CD14-positive monocyte (primary cell): ENCODE measurements at regions not wholly inside any gene's neighbourhood (a gene's known extent, or its start where the extent isn't known, plus 50 kb on each side); places are given as distances from the start of the nearest gene placed in this dataset.

Source experiments
- DNase-seq, 3 donors: peaks; one replicate each; pipeline ENCODE4 v3.0.0-alpha.2; 2011 to 2022
- H2AFZ ChIP-seq: 2 replicates; pipeline ENCODE4 v1.6.0; 2012; ENCODE audit warnings: mild to moderate bottlenecking, low read depth, low read length, inconsistent platforms; ENCODE audit not compliant: insufficient read depth, poor library complexity, severe bottlenecking
- H3K27ac ChIP-seq, 2 donors: 1 replicate in 1 of 2; 2 replicates in 1 of 2; pipeline ENCODE4 v1.5.1; 2012 to 2013; ENCODE audit warnings: low read length in 2 of 2, control low read depth in 1 of 2, inconsistent platforms in 1 of 2, low read depth in 1 of 2, mild to moderate bottlenecking in 1 of 2
- H3K27me3 ChIP-seq, 2 donors: one replicate each; pipeline versions ENCODE4 v1.6.0 to v1.6.1; 2011 to 2013; ENCODE audit warnings: low read length in 2 of 2; ENCODE audit not compliant: control insufficient read depth in 2 of 2, insufficient read depth in 2 of 2
- H3K36me3 ChIP-seq, 2 donors: replicated peaks in 1 of 2; 1 replicate in 1 of 2; 2 replicates in 1 of 2; pipeline versions ENCODE4 v1.5.1 to v1.6.1; 2012 to 2013; ENCODE audit warnings: low read length in 2 of 2, control low read depth in 1 of 2, inconsistent platforms in 1 of 2, mild to moderate bottlenecking in 1 of 2; ENCODE audit not compliant: insufficient read depth in 2 of 2, control insufficient read depth in 1 of 2
- H3K4me1 ChIP-seq, 2 donors: 1 replicate in 1 of 2; 2 replicates in 1 of 2; pipeline versions ENCODE4 v1.5.1 to v1.6.1; 2012 to 2013; ENCODE audit warnings: low read length in 2 of 2, control low read depth in 1 of 2, inconsistent platforms in 1 of 2, mild to moderate bottlenecking in 1 of 2, moderate library complexity in 1 of 2; ENCODE audit not compliant: insufficient read depth in 2 of 2, control insufficient read depth in 1 of 2
- H3K4me2 ChIP-seq: replicated peaks from 2 replicates; pipeline ENCODE3; 2012; ENCODE audit warnings: low read length, moderate library complexity, mild to moderate bottlenecking; ENCODE audit not compliant: poor library complexity, severe bottlenecking; ENCODE audit errors: extremely low read depth
- H3K4me3 ChIP-seq, 3 experiments: fragments of 200-600 bp in 1 of 3; sonication (generic) in 1 of 3; replicated peaks in 1 of 3; 1 replicate in 2 of 3; 2 replicates in 1 of 3; pipeline ENCODE4 v1.5.1; 2011 to 2013; ENCODE audit warnings: low read length in 3 of 3, mild to moderate bottlenecking in 3 of 3, control low read depth in 2 of 3, low read depth in 2 of 3, inconsistent platforms in 1 of 3, moderate library complexity in 1 of 3
- H3K79me2 ChIP-seq: 2 replicates; pipeline ENCODE4 v1.6.0; 2012; ENCODE audit warnings: mild to moderate bottlenecking, control low read depth, inconsistent platforms, low read length, moderate library complexity; ENCODE audit not compliant: insufficient read depth
- H3K9ac ChIP-seq: 2 replicates; pipeline ENCODE4 v1.6.0; 2017; ENCODE audit warnings: low read length, mild to moderate bottlenecking; ENCODE audit not compliant: insufficient read depth, poor library complexity, severe bottlenecking
- H3K9me3 ChIP-seq, 2 donors: replicated peaks in 1 of 2; 1 replicate in 1 of 2; 2 replicates in 1 of 2; pipeline versions ENCODE4 v1.5.1 to v1.6.1; 2012 to 2013; ENCODE audit warnings: low read length in 2 of 2, control low read depth in 1 of 2; ENCODE audit not compliant: control insufficient read depth in 1 of 2, insufficient read depth in 1 of 2
- H4K20me1 ChIP-seq: 2 replicates; pipeline ENCODE4 v1.6.0; 2012; ENCODE audit warnings: mild to moderate bottlenecking, low read length, control low read depth, moderate library complexity; ENCODE audit not compliant: insufficient read depth
- H3K27ac Mint-ChIP-seq, 7 donors: one replicate each; pipeline ENCODE4 v1.8.0; 2020; ENCODE audit warnings: mild to moderate bottlenecking in 7 of 7, mixed read lengths in 7 of 7, moderate library complexity in 6 of 7, inconsistent platforms in 2 of 7
- H3K27me3 Mint-ChIP-seq, 3 donors: one replicate each; pipeline ENCODE4 v1.8.0; 2021 to 2022; ENCODE audit warnings: low read depth in 3 of 3, mild to moderate bottlenecking in 3 of 3, mixed read lengths in 3 of 3, moderate library complexity in 3 of 3, inconsistent platforms in 1 of 3
- H3K36me3 Mint-ChIP-seq, 2 donors: one replicate each; pipeline ENCODE4 v1.8.0; 2020; ENCODE audit warnings: mixed read lengths in 2 of 2, inconsistent platforms in 1 of 2, mild to moderate bottlenecking in 1 of 2
- H3K4me1 Mint-ChIP-seq: one replicate; pipeline ENCODE4 v1.8.0; 2020; ENCODE audit warnings: mild to moderate bottlenecking, mixed read lengths
- H3K4me3 Mint-ChIP-seq, 2 donors: one replicate each; pipeline ENCODE4 v1.8.0; 2020; ENCODE audit warnings: mild to moderate bottlenecking in 2 of 2, mixed read lengths in 2 of 2, moderate library complexity in 1 of 2
- H3K9me3 Mint-ChIP-seq, 7 donors: one replicate each; pipeline ENCODE4 v1.8.0; 2020 to 2022; ENCODE audit warnings: mixed read lengths in 7 of 7, mild to moderate bottlenecking in 6 of 7, moderate library complexity in 6 of 7, inconsistent platforms in 2 of 7
- CTCF ChIP-seq: fragments of 200-600 bp; IDR thresholded peaks from one replicate; pipeline ENCODE4 v1.8.0; 2022; ENCODE audit warnings: antibody characterized with exemption, mild to moderate bottlenecking
- WGBS: methylation state at CpG from one replicate; pipeline ENCODE4 v1.1.5; 2013; ENCODE audit warnings: missing lambda C conversion rate; ENCODE audit not compliant: insufficient coverage; 5-methylcytosine and 5-hydroxymethylcytosine counted together
- intact Hi-C, 2 donors: fragments of 100-400 bp; cut with micrococcal nuclease; formaldehyde crosslinking; loops; one replicate each; pipeline versions ENCODE4 v1.15.0 to v1.15.1; 2023

GRCh38 chr9:91004992-91005391, 203.4 kb downstream of the SYK start:
- H3K27ac ChIP-seq: no peak overlapping the region
- Mint-ChIP-seq H3K27me3 (peaks cover 0 to 4% (median 2%) of the 10 kb centered on the region in 3 donors), H3K27ac (no peak overlapping the region), H3K9me3 (peaks cover 0 to 12% (median 3%) of the 10 kb centered on the region in 7 donors), H3K4me3 (no peak overlapping the region), H3K36me3 (no peaks in the 10 kb centered on the region), H3K4me1 (no peaks in the 10 kb centered on the region)
- H3K36me3 ChIP-seq: no peaks in the 10 kb centered on the region
- no peaks in the 10 kb centered on the region for H3K9me3 ChIP-seq
- intact Hi-C loops: no loop called here
- no peaks in the 10 kb centered on the region for H4K20me1 ChIP-seq
- no peak for TF ChIP-seq CTCF
- H2AFZ ChIP-seq: no peak overlapping the region
- no peaks in the 10 kb centered on the region for H3K27me3 ChIP-seq
- 91% methylated on average over 3 of the region's 4 CpGs for WGBS
- H3K4me1 ChIP-seq: no peaks in the 10 kb centered on the region
- H3K4me2 ChIP-seq: no peak overlapping the region
- no peaks in the 10 kb centered on the region for H3K79me2 ChIP-seq
- DNase-seq: no peak
- H3K4me3 ChIP-seq: no peak overlapping the region
- H3K9ac ChIP-seq: no peak overlapping the region

DNA sequence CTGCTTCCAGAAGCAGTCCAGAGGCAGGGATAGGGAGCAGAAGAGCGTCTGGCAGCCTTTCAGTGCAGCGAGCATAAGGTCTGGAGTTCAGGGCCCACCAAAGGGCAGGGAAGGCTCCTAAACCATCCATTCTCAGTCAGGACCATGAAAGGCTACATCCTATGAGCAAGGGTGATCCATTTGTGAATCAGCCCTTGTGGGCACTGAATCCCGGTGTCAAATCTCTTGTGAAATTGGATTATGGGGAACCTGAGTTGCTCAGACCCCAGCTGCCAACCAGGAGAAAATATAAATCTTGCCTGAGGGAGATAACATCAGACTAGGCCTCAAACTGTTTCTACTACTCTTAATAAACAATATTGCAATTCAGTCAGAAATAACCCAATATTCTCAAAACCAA, 204.4 kb downstream of the SYK start:
- no peak overlapping the region for H3K4me3 Mint-ChIP-seq

More for the DNA sequence above, 204.4 kb downstream of the SYK start:
- Histone ChIP-seq H3K9me3 (no peaks in the 10 kb centered on the region), H3K27ac (no peak overlapping the region), H3K9ac (no peak overlapping the region), H4K20me1 (no peaks in the 10 kb centered on the region), H3K79me2 (no peaks in the 10 kb centered on the region), H3K4me3 (no peak overlapping the region), H3K4me2 (no peak overlapping the region), H2AFZ (no peak overlapping the region), H3K27me3 (no peaks in the 10 kb centered on the region), H3K4me1 (no peaks in the 10 kb centered on the region), H3K36me3 (no peaks in the 10 kb centered on the region)
- DNase-seq: no peak
- 80% methylated on average over 1 of the region's 3 CpGs for WGBS
- H3K4me1 Mint-ChIP-seq: no peaks in the 10 kb centered on the region
- intact Hi-C loops: no loop called here
- H3K36me3 Mint-ChIP-seq: no peaks in the 10 kb centered on the region
- peaks cover 0 to 12% (median 3%) of the 10 kb centered on the region in 7 donors for H3K9me3 Mint-ChIP-seq
- H3K27ac Mint-ChIP-seq: no peak overlapping the region
- H3K27me3 Mint-ChIP-seq: peaks cover 0 to 4% (median 2%) of the 10 kb centered on the region in 3 donors
- no peak for TF ChIP-seq CTCF
